ENCODE measurements at regions not wholly inside any gene's neighbourhood (a gene's known extent, or its start where the extent isn't known, plus 50 kb on each side); places are given as distances from the start of the nearest gene placed in this dataset.

GRCh38 chrX:141396536-141396935 is 154.2 kb upstream of the SPANXC start:
- no peak overlapping the region for H3K4me3 ChIP-seq
- TF ChIP-seq, protein P1, sequence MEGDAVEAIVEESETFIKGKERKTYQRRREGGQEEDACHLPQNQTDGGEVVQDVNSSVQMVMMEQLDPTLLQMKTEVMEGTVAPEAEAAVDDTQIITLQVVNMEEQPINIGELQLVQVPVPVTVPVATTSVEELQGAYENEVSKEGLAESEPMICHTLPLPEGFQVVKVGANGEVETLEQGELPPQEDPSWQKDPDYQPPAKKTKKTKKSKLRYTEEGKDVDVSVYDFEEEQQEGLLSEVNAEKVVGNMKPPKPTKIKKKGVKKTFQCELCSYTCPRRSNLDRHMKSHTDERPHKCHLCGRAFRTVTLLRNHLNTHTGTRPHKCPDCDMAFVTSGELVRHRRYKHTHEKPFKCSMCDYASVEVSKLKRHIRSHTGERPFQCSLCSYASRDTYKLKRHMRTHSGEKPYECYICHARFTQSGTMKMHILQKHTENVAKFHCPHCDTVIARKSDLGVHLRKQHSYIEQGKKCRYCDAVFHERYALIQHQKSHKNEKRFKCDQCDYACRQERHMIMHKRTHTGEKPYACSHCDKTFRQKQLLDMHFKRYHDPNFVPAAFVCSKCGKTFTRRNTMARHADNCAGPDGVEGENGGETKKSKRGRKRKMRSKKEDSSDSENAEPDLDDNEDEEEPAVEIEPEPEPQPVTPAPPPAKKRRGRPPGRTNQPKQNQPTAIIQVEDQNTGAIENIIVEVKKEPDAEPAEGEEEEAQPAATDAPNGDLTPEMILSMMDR (IDR thresholded peaks at IDR 0.05): no peak
- no peak for DNase-seq (ENCODE audit: low spot score in 2 of 2)
- no peaks in the 10 kb centered on the region for H3K27me3 ChIP-seq
- H3K4me1 ChIP-seq: no peaks in the 10 kb centered on the region
- intact Hi-C loops (cut with DNase I): no loop called here
- H3K27ac ChIP-seq: no peak overlapping the region
- H3K9me3 ChIP-seq: no peaks in the 10 kb centered on the region
- no peaks in the 10 kb centered on the region for H3K36me3 ChIP-seq

- Histone ChIP-seq H3K4me1 (no peaks in the 10 kb centered on the region), H3K36me3 (no peaks in the 10 kb centered on the region), H3K27me3 (no peaks in the 10 kb centered on the region), H3K9me3 (no peaks in the 10 kb centered on the region), H3K27ac (no peak overlapping the region), H3K4me3 (no peak overlapping the region)
- TF ChIP-seq, protein P1 (IDR thresholded peaks at IDR 0.05): no peak
- DNase-seq (ENCODE audit: low spot score in 2 of 2): no peak
- intact Hi-C loops (cut with DNase I): no loop called here
Observed at GRCh38 chrX:141375011-141375760, 132.9 kb upstream of the SPANXC start.

DNA sequence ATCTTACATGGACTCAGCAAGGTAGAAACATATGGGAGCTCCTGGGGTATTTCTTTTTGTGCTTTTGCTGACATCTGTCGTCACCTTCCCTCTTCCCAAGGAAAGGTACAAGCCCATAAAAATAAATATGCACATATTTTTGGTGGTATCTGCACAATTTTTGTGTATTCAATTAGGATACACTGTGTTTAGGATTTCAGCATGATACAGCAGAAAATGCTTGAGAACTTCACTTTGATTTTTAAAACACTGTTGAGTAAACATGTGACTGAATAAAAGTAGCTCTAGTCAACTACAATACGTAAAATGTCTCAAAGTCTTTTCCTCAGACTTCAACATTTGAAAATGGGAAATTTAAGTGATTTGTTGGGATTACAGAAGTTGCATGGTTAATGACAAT is 99.4 kb upstream of the SPANXC start:
- Histone ChIP-seq H3K9me3 (no peaks in the 10 kb centered on the region), H3K27me3 (no peaks in the 10 kb centered on the region), H3K4me3 (no peak overlapping the region), H3K36me3 (no peaks in the 10 kb centered on the region), H3K4me1 (no peaks in the 10 kb centered on the region), H3K27ac (no peak overlapping the region)
- DNase-seq (ENCODE audit: low spot score in 2 of 2): no peak
- TF ChIP-seq, protein P1 (IDR thresholded peaks at IDR 0.05): no peak
- intact Hi-C loops (cut with DNase I): no loop called here

DNA sequence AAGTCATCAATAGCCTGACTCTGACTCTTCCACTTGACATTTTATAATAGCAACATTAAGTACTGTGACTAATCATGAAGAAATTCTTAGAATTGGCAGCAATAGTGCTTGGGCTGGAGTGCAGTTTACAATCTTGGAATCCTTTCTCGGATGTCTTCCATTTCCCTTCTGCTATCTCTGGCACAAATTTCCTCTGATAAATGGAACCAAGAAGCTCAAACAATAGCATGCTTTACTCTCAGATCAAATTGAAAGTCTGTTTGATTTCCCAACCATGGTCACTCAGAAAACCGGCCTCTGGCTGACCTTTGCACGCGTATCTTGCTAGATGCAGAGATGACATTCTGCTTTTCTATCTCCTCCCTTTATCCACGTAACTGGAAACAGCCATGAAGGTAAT is 99.0 kb upstream of the SPANXC start:
- H3K36me3 ChIP-seq: no peaks in the 10 kb centered on the region
- H3K9me3 ChIP-seq: no peaks in the 10 kb centered on the region
- H3K27me3 ChIP-seq: no peaks in the 10 kb centered on the region
- TF ChIP-seq, protein P1 (IDR thresholded peaks at IDR 0.05): no peak
- intact Hi-C loops (cut with DNase I): no loop called here
- no peak for DNase-seq (ENCODE audit: low spot score in 2 of 2)
- H3K4me1 ChIP-seq: no peaks in the 10 kb centered on the region
- no peak overlapping the region for H3K27ac ChIP-seq
- H3K4me3 ChIP-seq: no peak overlapping the region

DNA sequence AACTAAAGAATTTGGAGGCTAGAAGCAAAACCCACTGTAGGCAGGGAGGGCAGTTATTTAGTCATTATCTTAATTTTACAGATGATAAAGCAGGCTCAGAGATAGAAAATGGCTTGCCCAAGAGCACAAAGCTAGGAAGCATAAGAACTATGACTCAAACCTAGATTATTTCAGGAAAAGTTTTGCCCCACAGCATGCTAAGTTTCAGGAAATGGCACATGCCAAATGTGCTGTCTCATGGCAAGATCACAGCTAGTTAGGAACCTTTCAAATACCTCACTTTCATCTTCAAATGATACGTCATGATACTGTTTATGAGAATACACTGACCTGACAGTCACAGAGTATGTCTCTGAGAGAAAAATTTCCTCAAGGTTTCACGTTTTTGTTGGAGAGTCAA is 78.5 kb upstream of the SPANXC start:
- intact Hi-C loops (cut with DNase I): no loop called here
- H3K4me1 ChIP-seq: no peaks in the 10 kb centered on the region
- H3K27ac ChIP-seq: no peak overlapping the region
- H3K36me3 ChIP-seq: no peaks in the 10 kb centered on the region
- H3K27me3 ChIP-seq: no peaks in the 10 kb centered on the region
- no peak for DNase-seq (ENCODE audit: low spot score in 2 of 2)
- no peaks in the 10 kb centered on the region for H3K9me3 ChIP-seq
- TF ChIP-seq, protein P1 (IDR thresholded peaks at IDR 0.05): no peak
- H3K4me3 ChIP-seq: no peak overlapping the region

DNA sequence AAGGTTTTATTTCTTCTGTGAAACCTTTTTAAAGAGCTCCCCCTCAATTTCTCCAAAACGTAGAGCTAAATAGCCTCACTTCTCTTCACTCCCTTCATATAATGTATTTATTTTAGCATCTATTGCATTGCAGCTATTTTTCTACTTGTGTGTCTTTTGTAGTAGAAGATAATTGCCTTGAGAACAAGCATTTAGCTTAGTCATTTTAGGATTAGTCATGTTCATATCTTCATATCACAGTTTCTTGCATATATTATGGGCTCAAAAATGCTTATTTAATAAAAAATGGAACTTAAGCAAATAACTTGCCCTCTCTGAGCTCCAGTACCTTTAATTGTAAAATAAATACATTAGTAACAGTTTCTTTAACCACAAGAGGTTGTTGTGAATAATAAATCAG is 72.1 kb upstream of the SPANXC start:
- intact Hi-C loops (cut with DNase I): no loop called here
- TF ChIP-seq, protein P1 (IDR thresholded peaks at IDR 0.05): no peak
- Histone ChIP-seq H3K4me1 (no peaks in the 10 kb centered on the region), H3K36me3 (no peaks in the 10 kb centered on the region), H3K4me3 (no peak overlapping the region), H3K9me3 (no peaks in the 10 kb centered on the region), H3K27ac (no peak overlapping the region), H3K27me3 (no peaks in the 10 kb centered on the region)
- DNase-seq (ENCODE audit: low spot score in 2 of 2): no peak
